HG03442 (cell line): ENCODE measurements at regions not wholly inside any gene's neighbourhood (a gene's known extent, or its start where the extent isn't known, plus 50 kb on each side); places are given as distances from the start of the nearest gene placed in this dataset.
"Not testable (repeated sequence)": the region's sequence is repeated elsewhere in the genome, so short reads cannot be mapped to it uniquely, and the experiment has no call there.

ENCODE experiments used
- ATAC-seq: cut with Tn5 transposase; IDR thresholded peaks from one replicate; pipeline ENCODE4 v1.9.1; 2021; ENCODE audit warnings: mild to moderate bottlenecking, moderate library complexity; ENCODE audit not compliant: unreplicated experiment

DNA sequence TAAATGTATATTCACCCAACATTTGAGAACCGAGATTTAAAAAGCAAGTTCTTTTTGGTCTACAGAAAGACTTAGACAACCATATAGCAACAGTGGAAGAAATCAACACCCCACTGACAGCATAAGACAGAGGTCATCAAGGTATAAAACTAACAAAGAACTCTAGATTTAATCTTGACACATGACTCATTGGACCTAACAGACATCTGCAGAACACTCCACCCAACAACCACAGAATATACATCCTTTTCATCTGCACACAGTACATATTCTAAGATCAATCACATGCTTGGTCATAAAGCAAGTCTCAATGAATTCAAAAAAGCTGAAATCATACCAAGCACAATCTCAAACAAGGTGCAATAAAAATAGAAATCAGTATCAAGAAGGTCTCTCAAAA, 65.8 kb downstream of the SPIN4 start:
- ATAC-seq = no peak

DNA sequence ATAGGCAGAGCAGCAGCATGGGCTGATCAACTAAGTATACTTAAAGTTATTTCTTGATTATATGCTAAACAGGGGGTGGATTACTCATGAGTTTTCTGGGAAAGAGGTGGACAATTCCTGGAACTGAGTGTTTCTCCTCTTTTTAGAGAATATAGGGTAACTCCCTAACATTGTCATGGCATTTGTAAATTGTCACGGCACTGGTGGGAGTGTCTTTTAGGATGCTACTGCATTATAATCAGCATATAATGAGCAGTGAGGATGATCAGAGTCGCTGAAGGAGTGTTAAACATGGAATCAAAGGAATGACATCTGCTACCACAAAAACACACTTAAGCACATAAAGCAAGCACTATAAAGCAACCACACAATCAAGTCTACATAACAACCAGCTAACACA, 66.5 kb downstream of the SPIN4 start:
- no peak for ATAC-seq

DNA sequence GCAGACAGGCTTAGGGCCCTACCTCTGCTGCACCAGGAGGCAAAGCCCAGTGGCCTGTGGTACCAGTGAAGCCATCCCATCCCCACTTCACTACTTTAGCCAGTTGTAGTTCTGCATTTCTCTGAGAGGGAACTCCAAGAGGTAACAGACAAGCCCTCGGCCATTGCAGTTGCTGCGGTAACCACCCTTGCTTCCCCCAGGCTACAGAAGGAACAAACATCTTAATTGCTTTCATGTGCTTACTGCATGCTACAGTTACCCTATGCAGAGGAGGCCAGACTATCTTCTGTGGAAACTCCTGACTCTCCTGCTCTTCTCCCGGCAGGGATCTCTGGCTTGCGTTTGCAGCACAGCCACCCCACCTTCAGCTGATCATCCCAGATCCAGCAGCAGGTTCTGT, 67.8 kb downstream of the SPIN4 start:
- ATAC-seq = no peak

DNA sequence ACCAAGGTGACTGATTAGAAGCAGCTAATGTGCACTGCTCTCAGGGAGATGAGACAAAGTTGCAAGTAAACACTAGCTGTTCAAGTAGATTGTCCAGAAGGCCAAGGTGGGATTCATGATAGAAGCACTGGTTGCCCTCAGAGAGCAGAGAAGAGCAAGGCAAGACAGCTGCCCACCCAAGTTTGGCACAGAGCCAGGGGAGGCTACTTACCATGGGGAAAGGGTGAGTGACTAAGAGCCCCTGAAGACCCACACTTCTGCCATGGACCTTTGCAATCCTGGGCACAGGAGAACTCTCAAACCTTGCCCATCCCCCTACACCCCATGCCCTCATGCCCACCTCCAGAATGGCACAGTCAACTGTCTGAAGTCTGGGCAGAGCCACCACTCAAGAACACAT, 68.3 kb downstream of the SPIN4 start:
- ATAC-seq = no peak

DNA sequence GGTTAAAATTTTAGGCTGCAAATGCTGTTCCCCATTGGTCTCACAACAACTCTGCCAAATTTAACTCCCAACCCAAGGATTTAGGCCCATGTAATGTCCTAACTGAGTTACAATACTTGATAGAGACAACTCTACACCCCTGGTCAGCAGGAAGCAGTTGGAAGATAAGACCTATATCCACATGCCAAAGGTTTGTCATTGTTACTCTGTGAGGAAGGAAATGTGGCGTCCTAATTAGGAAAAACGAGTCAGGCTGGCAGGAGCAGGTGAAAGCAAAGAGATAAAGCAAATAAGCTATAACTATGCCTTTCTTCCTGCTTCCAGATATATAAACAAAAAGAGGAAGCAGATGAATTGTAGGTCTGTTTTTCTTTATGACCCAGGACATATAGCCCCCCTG, 69.1 kb downstream of the SPIN4 start:
- no peak for ATAC-seq

DNA sequence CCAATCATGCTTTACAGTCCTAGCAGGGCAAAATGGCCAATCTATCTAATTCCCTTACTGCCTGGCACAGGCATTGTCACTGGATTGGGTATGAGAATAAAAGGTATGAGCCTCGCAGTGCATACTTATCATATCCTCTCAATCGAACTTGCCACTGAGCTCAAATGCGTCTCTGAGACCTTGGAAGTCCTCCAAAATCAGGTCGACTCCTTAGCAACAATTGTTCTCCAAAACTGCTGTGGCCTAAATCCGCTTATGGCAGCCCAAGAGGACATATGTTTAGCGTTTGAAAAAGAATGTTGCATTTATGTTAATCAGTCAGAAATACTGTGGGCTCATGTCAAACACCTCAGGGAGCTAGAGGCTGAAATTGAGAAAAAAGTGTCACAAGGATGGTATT, 69.7 kb downstream of the SPIN4 start:
- ATAC-seq = no peak

DNA sequence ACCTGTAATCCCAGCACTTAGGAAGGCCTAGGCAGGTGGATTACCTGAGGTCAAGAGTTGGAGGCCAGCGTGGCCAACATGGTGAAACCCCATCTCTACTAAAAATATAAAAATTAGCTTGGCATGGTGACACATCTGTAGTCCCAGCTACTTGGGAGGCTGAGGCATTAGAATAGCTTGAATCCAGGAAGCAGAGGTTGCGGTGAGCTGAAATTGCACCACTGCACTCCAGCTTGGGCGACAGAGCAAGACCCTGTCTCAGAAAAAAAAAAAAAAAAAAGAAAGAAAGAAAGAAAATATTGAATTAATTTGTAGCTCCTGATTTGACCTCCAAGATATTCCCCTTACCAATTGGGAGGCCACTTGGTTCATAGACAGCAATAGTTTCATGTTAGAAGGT, 73.7 kb downstream of the SPIN4 start:
- ATAC-seq = not testable (repeated sequence)

DNA sequence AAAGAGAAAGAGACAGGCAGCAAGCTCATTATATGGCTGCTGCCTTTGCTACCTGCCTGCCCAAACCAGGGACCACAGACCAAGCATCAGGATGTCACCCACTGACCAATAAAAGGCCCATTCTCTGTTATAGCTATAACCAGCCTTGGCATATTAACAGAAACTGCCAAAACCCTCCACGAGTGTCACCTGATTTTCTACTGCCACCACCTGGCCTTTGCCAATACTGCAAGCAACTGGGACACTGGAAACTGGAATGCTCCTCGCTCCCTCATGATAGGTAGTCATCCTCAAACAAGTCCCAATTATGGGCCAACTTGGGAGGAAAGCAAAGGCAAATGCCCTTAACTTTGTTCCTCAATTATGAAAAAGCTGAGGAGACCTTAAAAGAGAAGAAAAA, 76.0 kb downstream of the SPIN4 start:
- peak; percentile 72 for ATAC-seq

DNA sequence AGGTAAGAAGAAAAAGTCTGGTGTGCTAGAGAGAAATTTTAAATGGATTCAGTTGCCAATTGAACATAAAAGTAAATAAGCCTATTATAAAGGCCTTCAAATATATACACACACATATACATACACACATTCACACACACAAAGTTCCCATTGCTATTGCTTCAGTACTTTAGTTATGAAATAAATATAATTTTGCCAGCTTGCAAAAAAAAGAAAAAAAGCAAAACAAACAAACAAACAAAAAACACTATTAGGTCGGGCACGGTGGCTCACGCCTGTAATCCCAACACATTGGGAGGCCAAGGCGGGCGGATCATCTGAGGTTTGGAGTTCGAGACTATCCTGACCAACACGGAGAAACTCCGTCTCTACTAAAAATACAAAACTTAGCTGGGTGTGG, 80.3 kb downstream of the SPIN4 start:
- ATAC-seq = no peak

DNA sequence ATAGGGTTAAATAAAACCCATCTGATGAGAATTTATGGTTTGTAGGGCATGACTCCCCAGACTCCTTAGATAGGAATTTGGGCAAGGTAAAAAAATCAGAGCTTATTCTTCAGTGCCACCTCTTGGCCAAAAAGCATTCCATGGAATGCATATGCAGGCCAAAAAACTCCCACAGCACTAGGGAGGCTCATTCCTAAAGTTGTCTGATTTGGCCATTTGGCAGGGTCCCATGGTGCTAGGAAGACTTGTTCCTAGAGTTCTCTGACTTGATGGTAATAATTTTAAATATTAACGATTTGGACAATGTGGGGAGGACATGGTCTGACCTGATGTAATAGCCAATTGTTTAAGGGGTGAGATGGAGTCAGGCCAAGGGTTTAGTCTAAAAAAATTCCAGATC, 93.0 kb downstream of the SPIN4 start:
- ATAC-seq = no peak

DNA sequence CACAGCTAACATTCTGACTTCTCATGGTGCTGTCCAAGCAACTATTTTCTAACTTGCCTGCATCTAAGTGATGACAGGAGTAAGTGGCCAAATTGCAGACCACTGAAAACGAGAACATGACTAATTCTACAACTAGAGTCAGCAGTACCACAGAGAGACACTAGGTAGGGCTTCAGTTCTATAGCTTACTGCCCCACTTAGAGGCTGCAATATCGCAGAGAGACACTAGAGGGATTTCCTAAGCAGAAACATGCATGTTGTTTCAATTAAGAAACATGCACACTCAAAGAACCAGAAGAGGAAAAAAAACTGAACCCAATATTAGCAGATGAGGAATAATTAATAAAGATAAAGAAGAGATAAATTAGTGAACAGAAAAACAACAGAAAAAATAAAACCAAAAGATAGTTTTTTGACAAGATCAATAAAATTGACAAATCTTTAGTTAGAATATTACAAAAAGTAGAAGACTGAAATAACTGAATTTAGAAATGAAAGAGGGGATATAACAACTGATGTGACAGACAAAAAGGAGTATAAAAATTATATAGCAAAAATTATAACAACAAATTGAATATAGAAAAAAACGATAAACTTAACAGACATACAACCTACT, 100.8 kb downstream of the SPIN4 start:
- ATAC-seq = peak; percentile 100

DNA sequence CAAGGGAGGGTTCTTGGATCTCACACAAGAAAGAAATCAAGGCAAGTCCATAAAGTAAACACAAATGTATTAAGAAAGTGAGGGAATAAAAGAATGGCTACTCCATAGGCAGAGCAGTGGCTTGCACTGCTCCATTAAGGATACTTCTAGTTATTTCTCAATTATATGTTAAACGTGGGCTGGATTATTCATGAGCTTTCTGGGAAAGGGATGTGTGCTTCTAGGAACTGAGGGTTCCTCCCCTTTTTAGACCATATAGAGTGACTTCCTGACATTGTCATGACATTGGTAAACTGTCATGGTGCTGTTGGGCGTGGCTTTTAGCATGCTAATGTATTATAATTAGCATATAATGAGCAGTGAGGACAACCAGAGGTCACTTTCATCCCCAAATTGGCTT, 108.4 kb downstream of the SPIN4 start:
- not testable (repeated sequence) for ATAC-seq

DNA sequence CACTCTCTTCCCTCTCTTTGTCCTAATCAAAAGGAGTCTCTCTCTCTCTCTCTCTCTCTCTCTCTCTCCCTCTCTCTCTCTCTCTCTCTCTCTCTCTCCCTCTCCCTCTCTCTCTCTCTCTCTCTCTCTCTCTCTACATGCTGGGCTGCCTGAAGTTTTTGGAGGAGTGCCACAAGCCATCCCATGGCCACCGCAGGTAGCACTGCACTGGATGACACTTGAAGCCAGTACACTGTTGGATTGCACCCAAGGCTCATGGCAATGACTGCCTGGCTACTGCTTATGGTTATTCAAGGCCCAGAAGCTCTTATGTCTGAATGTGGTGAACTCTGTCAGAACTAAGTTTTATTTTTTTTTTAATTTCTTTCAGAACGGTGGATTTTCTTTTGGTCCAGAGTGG, 115.2 kb downstream of the SPIN4 start:
- ATAC-seq = not testable (repeated sequence)

DNA sequence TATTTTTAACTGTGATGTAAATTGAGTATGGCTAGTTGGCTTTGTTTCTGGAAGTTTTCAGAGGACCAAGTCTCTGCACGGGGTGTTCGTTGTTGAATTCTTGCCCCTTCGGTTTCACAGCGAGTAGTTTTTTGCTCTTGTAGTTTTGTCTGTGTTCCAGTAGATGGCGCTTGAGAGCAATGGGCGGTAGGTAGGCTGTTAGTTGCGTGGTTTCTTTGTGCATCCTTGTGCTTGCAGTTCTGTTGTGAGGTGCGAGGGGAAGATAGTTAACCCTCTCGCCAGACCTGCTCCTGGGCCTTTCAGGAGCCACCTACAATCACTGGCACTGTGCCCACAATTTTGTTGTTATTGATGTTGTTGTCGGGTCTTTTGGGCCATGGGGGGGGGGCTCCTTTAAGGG, 118.1 kb downstream of the SPIN4 start:
- not testable (repeated sequence) for ATAC-seq

DNA sequence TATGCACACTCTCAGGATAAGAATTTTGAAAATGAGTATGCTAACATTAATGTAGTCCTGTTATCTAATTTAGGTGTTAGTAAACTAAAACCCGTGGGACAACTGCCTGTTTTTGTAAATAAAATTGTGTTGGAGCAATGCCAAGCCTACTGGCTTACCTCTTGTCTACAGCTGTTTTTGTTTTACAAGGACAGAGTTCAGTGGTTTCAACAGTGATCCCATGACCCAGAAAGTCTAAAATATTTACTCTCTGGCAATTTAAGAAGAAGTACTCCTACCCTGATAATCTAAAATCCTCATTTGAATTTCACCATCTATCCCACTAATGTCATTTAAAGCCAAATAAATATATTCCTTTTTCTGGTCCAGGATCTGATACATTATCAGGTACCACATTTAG, 132.9 kb downstream of the SPIN4 start:
- not testable (repeated sequence) for ATAC-seq

DNA sequence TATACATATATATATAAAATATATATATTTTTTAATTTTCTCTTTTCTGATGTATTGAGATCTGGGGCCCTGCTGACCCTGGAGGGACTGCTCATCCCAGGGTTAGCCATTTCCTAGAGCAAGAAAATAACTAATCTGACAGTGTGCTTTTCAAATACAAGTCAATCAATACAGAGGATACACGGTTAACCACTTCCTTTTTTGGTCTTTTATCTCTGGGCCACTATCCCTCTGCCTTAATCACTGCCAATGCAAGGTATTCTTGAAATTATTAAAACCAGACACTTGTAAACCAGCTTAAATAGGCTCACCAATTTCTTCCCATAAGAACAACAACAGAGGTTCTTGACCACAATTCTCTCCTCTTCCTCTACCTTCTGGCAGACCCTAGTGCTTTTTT, 133.6 kb downstream of the SPIN4 start:
- not testable (repeated sequence) for ATAC-seq

DNA sequence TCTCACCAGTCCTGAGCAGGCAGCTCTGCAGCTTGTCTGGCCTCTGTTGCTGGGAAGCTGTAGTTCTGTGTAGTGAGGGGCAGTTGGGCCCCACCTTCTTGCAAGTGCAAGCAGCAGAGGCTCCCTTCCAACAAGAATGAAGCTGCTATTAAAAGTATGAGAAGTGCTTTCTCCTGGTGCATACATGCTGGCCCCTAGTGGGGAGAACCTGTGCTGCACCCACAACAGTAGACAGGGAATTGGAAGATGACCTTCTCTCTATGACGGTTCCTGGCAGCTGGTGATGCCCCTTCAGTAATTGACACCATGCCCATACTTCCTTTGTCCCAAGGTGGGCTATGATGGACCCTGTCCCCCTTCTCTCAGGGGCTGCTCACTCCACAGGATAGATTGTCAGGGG, 141.5 kb downstream of the SPIN4 start:
- not testable (repeated sequence) for ATAC-seq

DNA sequence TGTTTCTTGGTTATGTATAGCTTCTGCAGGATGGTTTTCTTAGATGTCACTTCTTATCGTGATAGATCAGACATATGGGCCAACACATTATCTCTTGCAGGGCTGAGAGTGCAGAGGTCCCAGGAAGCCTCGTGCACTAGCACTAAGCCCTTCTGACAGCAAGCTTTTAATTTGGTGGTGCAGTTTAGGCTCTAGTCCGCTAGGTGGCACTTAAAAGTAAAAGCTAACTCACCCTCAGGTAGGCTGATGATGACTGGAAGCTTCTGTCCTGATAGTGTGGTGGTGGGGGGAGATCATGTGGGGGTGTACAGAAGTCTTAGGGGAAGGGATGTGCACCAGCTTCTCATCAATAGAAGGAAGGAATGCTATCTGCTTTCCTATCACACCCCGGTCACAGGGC, 142.0 kb downstream of the SPIN4 start:
- ATAC-seq = peak; percentile 52

DNA sequence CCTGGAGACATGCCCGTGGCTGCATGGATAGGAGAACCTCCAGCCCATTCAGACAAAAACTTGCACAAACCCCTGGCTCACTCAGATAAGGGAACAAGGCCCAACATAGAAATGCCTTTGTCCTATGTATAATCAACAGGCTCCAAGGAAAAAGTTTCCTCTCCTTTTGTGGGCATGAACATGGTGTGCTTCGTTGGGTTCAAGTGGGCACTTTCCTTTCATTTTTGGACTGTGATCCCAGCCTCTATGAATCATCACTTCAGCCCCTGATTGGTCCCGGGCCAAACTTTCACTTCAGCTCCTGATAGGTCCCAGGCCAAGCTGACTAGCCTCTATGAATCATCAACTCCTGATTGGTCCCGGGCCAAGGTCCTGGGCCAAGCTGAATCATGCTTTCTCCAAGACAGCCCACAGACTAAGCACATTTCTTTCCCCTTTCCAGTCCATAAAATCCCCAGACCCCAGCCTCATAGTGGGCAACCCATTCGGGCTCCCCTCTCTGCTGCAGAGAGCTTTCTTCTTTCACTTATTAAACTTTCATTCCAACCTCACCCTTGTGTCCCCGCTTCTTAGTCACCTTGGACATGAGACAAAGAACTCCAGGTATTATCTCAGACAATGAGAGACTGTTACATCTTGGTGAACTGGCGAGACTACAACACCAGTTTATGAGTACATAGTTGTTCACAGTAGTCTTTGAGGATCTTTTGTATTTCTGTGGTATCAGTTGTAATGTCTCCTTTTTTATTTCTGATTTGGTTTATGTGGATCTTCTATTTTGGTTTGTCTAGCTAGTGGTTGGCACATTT, 146.7 kb downstream of the SPIN4 start:
- ATAC-seq = not testable (repeated sequence)

DNA sequence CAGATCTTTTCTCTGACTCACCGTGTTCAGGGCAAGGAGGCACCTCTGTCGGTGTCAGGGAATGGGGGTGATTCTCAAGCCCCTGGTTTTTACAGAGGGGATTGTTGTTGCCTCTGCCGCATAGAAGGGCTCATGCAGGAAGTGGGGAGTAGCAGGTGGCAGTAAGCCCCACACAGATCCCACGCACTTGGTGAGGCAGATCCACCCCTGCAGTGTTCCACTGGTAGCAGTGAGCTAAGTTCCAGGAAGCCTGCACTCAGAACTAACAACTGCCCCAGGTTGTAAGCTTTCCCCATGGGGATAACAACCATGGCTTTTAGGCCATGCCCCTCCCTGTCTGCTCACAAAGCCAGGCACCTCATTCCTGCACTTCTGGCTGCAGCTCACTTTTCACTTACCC, 149.1 kb downstream of the SPIN4 start:
- not testable (repeated sequence) for ATAC-seq

DNA sequence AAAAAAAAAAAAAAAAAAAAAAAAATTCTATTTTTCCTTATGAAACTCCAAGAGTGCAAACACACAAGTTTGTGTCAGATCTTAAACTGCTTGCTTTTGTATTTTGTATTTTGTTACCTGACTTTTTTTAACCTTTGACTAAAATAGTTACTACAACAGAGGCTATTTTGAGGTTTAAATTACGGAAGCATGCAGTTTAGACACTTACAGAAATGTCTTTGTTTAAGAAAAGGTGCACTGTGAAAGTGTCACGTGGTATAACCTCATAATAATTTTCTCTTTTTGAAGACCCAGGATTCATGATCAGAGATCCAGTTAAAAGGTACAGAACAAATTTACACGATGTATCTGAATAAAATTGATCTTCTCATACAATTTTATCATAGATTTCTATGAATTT, 152.4 kb downstream of the SPIN4 start:
- not testable (repeated sequence) for ATAC-seq

DNA sequence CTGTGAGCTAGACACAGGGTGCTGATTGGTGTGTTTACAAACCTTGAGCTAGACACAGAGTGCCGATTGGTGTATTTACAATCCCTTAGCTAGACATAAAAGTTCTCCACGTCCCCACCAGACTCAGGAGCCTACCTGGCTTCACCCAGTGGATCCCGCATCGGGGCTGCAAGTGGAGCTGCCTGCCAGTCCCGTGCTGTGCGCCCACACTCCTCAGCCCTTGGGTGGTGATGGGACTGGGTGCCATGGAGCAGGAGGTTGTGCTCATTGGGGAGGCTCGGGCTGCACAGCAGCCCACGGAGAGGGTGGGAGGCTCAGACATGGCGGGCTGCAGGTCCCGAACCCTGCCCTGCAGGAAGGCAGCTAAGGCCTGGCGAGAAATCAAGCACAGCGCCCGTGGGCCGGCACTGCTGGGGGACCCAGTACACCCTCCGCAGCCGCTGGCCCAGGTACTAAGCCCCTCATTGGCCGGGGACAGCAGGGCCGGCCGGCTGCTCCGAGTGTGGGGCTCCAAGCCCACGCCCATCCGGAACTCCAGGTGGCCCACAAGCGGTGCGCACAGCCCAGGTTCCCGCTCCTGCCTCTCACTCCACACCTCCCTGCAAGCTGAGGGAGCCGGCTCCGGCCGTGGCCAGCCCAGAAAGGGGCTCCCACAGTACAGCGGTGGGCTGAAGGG, 158.6 kb downstream of the SPIN4 start:
- not testable (repeated sequence) for ATAC-seq
